CD4-positive, alpha-beta T cell treated with Interleukin-12 subunit alpha and Interleukin-12 subunit beta, for 1 hour (primary cell): ENCODE measurements at regions not wholly inside any gene's neighbourhood (a gene's known extent, or its start where the extent isn't known, plus 50 kb on each side); places are given as distances from the start of the nearest gene placed in this dataset.
"Not testable (repeated sequence)": the region's sequence is repeated elsewhere in the genome, so short reads cannot be mapped to it uniquely, and the experiment has no call there.

Experiments
- DNase-seq: peaks from one replicate; pipeline ENCODE4 v3.0.0-alpha.2; 2020

- DNase-seq: no peak
These were observed 310.7 kb downstream of the ARPP21 start for GRCh38 chr3:35950021-35950420.

- DNase-seq: no peak
These were observed 315.1 kb downstream of the ARPP21 start for GRCh38 chr3:35954413-35954812.

GRCh38 chr3:35965908-35966307, 326.6 kb downstream of the ARPP21 start:
- peak; percentile 3 for DNase-seq

- DNase-seq: no peak
These were observed 327.5 kb downstream of the ARPP21 start for GRCh38 chr3:35966629-35967464.

GRCh38 chr3:35968043-35968622, 328.8 kb downstream of the ARPP21 start:
- DNase-seq: no peak

GRCh38 chr3:35969406-35969805, 330.1 kb downstream of the ARPP21 start:
- DNase-seq: no peak

GRCh38 chr3:35970793-35971192, 331.5 kb downstream of the ARPP21 start:
- no peak for DNase-seq

GRCh38 chr3:35971686-35972085, 332.4 kb downstream of the ARPP21 start:
- DNase-seq: no peak

- no peak for DNase-seq
These were observed 335.5 kb downstream of the ARPP21 start for GRCh38 chr3:35974872-35975271.

- no peak for DNase-seq
These were observed 346.8 kb downstream of the ARPP21 start for GRCh38 chr3:35986161-35986560.

- no peak for DNase-seq
These were observed 348.1 kb downstream of the ARPP21 start for GRCh38 chr3:35987386-35987785.

- no peak for DNase-seq
These were observed 352.7 kb downstream of the ARPP21 start for GRCh38 chr3:35992041-35992440.

- no peak for DNase-seq
These were observed 368.5 kb upstream of the STAC start for GRCh38 chr3:36011791-36012190.

GRCh38 chr3:36013425-36013824, 366.9 kb upstream of the STAC start:
- no peak for DNase-seq

GRCh38 chr3:36025232-36025631, 355.1 kb upstream of the STAC start:
- no peak for DNase-seq

- DNase-seq: no peak
These were observed 347.9 kb upstream of the STAC start for GRCh38 chr3:36032180-36033047.

- DNase-seq: no peak
These were observed 321.8 kb upstream of the STAC start for GRCh38 chr3:36058404-36059030.

- no peak for DNase-seq
These were observed 319.4 kb upstream of the STAC start for GRCh38 chr3:36060950-36061349.

GRCh38 chr3:36063992-36064391, 316.3 kb upstream of the STAC start:
- no peak for DNase-seq

GRCh38 chr3:36065321-36065720, 315.0 kb upstream of the STAC start:
- DNase-seq: no peak

GRCh38 chr3:36075491-36075890, 304.8 kb upstream of the STAC start:
- DNase-seq: no peak

GRCh38 chr3:36077320-36077719, 303.0 kb upstream of the STAC start:
- no peak for DNase-seq

- DNase-seq: not testable (repeated sequence)
These were observed 297.3 kb upstream of the STAC start for GRCh38 chr3:36082958-36083357.
